ENCODE measurements at regions not wholly inside any gene's neighbourhood (a gene's known extent, or its start where the extent isn't known, plus 50 kb on each side); places are given as distances from the start of the nearest gene placed in this dataset.

DNA sequence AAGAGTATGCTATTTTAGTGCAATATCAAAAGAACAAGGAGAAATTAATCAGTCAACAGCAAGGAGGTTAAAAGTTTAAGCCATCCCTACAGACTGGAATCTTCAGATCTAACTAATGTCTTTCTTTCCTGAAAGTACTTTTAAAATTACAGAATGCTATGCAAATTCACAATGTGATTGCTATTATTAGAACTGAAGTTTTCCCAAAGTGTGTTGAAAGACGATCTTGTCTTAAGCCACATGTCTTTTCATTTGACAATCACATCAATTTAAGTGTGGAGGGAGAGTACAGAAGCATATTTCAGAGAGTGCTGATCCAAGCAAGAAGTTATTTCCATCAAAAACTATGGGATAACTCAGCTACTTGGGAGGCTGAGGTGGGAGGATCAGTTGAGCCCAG is 64.7 kb upstream of the TNIP3 start:
- 41 to 76% (median 53%) methylated on average over 1 of the region's 1 CpG for WGBS, 5 donors
- no peak for DNase-seq
- Histone ChIP-seq H3K27me3 (replicated peaks in 1 of 7) (no peaks in the 10 kb centered on the region), H3K4me1 (no peaks in the 10 kb centered on the region), H3K9me3 (no peaks in the 10 kb centered on the region), H3K36me3 (no peaks in the 10 kb centered on the region), H3K4me3 (no peak overlapping the region), H3K27ac (peak overlapping the region in 1 of 8 donors; percentile 34)
- intact Hi-C loops (cut with DNase I; ENCODE audit: low total_unique reads) = no loop called here
- TF ChIP-seq POLR2A (IDR thresholded peaks at IDR 0.05) = no peak
- TF ChIP-seq, protein P1, sequence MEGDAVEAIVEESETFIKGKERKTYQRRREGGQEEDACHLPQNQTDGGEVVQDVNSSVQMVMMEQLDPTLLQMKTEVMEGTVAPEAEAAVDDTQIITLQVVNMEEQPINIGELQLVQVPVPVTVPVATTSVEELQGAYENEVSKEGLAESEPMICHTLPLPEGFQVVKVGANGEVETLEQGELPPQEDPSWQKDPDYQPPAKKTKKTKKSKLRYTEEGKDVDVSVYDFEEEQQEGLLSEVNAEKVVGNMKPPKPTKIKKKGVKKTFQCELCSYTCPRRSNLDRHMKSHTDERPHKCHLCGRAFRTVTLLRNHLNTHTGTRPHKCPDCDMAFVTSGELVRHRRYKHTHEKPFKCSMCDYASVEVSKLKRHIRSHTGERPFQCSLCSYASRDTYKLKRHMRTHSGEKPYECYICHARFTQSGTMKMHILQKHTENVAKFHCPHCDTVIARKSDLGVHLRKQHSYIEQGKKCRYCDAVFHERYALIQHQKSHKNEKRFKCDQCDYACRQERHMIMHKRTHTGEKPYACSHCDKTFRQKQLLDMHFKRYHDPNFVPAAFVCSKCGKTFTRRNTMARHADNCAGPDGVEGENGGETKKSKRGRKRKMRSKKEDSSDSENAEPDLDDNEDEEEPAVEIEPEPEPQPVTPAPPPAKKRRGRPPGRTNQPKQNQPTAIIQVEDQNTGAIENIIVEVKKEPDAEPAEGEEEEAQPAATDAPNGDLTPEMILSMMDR (IDR thresholded peaks at IDR 0.05 in 8 of 11, conservative IDR thresholded peaks at IDR 0.05 in 3 of 11) = no peak
- no peak for TF ChIP-seq POLR2AphosphoS5 (IDR thresholded peaks at IDR 0.05)

DNA sequence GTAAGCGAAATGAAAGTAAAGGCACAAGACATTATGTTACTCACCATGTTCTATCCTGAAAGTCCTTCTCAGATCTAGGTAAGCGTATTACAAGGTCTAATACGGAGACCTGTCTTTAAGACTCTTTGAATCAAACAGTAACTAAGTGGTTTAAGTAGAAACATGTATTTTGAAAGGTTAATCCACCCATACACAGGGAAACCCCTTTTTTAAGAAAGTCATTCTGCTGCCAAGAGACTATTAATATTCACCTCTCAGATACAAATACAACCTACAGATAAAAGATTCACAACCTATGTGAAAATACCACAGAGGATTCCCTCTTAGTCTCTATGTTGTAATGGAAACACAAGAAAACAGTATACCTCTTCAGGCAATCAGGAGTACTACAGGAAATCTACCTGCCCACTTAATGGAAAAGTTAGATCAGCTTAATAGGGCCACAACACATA is 63.2 kb upstream of the TNIP3 start:
- WGBS, 5 donors = 65 to 79% (median 74%) methylated on average over 3 of the region's 3 CpGs
- H3K27me3 ChIP-seq (replicated peaks in 1 of 7) = no peaks in the 10 kb centered on the region
- TF ChIP-seq POLR2AphosphoS5 (IDR thresholded peaks at IDR 0.05) (no peak), POLR2A (IDR thresholded peaks at IDR 0.05) (no peak)
- TF ChIP-seq, protein P1 (IDR thresholded peaks at IDR 0.05 in 8 of 11, conservative IDR thresholded peaks at IDR 0.05 in 3 of 11) = no peak
- H3K27ac ChIP-seq = peak overlapping the region in 7 of 8 donors; percentile 1 to 64 (median 33)
- H3K36me3 ChIP-seq = no peaks in the 10 kb centered on the region
- DNase-seq = no peak
- intact Hi-C loops (cut with DNase I; ENCODE audit: low total_unique reads) = no loop called here
- no peaks in the 10 kb centered on the region for H3K4me1 ChIP-seq
- H3K9me3 ChIP-seq = no peaks in the 10 kb centered on the region
- peak overlapping the region in 1 of 8 donors; percentile 27 for H3K4me3 ChIP-seq

DNA sequence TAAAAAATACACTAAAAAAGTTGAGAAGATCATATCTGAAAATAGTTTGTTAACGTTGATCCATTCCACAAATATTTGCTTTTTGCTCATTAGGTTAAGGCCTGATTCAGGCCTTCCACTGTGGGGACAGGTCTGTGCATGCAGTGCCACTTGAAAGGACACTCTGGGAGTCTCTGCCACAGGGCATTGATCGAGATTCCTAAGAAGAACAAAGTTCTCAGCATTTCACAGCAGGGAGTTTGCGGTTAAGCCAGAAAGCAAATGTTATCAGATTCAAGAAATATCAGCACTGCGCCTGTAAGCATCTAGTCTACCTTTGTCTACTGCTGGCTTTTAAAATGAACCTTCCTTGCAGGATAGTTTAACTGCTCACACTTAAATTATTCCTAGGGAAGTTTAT is 62.2 kb upstream of the TNIP3 start:
- no peak for DNase-seq
- H3K4me3 ChIP-seq = peak overlapping the region in 1 of 8 donors; percentile 27
- WGBS, 5 donors = 74 to 89% (median 79%) methylated on average over 4 of the region's 4 CpGs
- no peaks in the 10 kb centered on the region for H3K36me3 ChIP-seq
- H3K4me1 ChIP-seq = peaks cover 0 to 8% (median 0%) of the 10 kb centered on the region in 6 donors
- H3K27me3 ChIP-seq (replicated peaks in 1 of 7) = no peaks in the 10 kb centered on the region
- TF ChIP-seq POLR2A (IDR thresholded peaks at IDR 0.05) = no peak
- no peak for TF ChIP-seq POLR2AphosphoS5 (IDR thresholded peaks at IDR 0.05)
- TF ChIP-seq, protein P1 (IDR thresholded peaks at IDR 0.05 in 8 of 11, conservative IDR thresholded peaks at IDR 0.05 in 3 of 11) = no peak
- H3K27ac ChIP-seq = peak overlapping the region in 5 of 8 donors; percentile 7 to 64 (median 25)
- intact Hi-C loops (cut with DNase I; ENCODE audit: low total_unique reads) = no loop called here
- no peaks in the 10 kb centered on the region for H3K9me3 ChIP-seq

DNA sequence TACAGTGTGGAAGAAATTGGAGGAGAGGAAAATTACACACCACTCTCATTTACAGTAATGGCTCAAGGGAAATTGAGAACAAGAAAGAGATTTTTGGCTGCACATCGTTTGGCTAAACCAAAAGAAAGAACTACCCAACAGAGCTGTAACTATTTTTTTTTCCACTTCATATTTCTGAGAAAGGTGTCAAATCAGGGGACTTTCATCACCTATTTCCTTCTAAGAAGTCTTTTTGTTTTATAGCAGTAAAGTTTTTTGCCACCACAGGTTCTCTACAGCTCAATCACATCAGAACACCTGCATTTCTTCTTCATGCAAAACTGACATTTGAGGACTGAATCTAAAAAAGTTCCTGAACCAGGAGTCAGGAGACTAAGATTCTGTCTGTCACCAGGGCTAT is 57.5 kb upstream of the TNIP3 start:
- H3K27ac ChIP-seq = peak overlapping the region in 4 of 8 donors; percentile 13 to 71 (median 52)
- intact Hi-C loops (cut with DNase I; ENCODE audit: low total_unique reads) = no loop called here
- no peak for DNase-seq
- H3K9me3 ChIP-seq = no peaks in the 10 kb centered on the region
- no peaks in the 10 kb centered on the region for H3K27me3 ChIP-seq (replicated peaks in 1 of 7)
- H3K4me1 ChIP-seq = peaks cover 0 to 13% (median under 1%) of the 10 kb centered on the region in 6 donors
- H3K36me3 ChIP-seq = no peaks in the 10 kb centered on the region
- WGBS, 5 donors = 36 to 57% (median 38%) methylated on average over 1 of the region's 1 CpG
- TF ChIP-seq, protein P1 (IDR thresholded peaks at IDR 0.05 in 8 of 11, conservative IDR thresholded peaks at IDR 0.05 in 3 of 11) = no peak
- no peak for TF ChIP-seq POLR2A (IDR thresholded peaks at IDR 0.05)
- no peak for TF ChIP-seq POLR2AphosphoS5 (IDR thresholded peaks at IDR 0.05)
- no peak overlapping the region for H3K4me3 ChIP-seq

Measured in spleen (tissue), 11 donors.